COLO668 (cell line): ENCODE measurements at regions not wholly inside any gene's neighbourhood (a gene's known extent, or its start where the extent isn't known, plus 50 kb on each side); places are given as distances from the start of the nearest gene placed in this dataset.
"Not testable (repeated sequence)": the region's sequence is repeated elsewhere in the genome, so short reads cannot be mapped to it uniquely, and the experiment has no call there.

ENCODE experiments used
- DNase-seq: peaks from one replicate; lab custom pipeline; 2025; ENCODE audit not compliant: unreplicated experiment; lab: John Stamatoyannopoulos, UW

DNA sequence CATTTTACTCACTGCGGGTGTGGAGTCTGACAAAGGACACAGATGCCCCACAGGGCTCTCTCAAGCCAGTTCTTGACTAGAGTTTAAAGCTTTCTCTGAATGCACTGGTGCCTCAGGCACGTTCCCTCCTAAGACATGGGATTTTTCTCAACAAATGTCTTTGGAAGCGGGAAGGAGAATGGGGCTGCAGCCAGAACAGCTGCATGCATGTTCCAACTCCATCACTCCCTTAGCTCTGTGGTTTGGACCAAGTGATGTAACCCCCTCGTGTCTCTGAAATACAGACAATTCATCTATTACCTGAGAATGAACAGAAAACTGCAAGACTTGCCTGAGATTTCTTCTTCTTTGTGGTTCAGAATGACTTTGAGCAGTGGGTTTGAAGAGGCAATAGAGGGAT lies 141.7 kb upstream of the SERPINE2 start:
- no peak for DNase-seq

DNA sequence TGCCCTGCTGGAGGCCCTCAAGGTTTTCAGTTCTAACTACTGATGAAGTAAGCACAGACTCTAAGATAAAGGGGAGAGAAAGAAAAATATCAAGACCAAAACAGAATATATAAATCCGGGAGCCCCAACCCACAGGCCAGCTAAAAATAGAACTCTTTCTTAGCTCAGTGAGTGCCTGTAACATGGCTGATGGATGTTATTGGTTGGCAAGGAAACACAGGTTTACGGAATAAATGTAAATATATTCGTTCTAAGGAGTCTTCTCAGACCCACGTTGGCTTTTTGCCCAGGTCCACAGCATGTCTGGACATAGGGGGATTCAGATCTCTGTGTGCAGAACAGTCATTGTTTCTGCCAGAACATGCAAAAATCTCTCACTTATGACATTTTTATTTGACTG lies 139.0 kb upstream of the SERPINE2 start:
- DNase-seq: no peak

- no peak for DNase-seq
These were observed 136.5 kb upstream of the SERPINE2 start for GRCh38 chr2:224175538-224175937.

GRCh38 chr2:224174990-224175389 lies 135.9 kb upstream of the SERPINE2 start:
- DNase-seq: no peak

- DNase-seq: no peak
These were observed 135.4 kb upstream of the SERPINE2 start for GRCh38 chr2:224174521-224174920.

DNA sequence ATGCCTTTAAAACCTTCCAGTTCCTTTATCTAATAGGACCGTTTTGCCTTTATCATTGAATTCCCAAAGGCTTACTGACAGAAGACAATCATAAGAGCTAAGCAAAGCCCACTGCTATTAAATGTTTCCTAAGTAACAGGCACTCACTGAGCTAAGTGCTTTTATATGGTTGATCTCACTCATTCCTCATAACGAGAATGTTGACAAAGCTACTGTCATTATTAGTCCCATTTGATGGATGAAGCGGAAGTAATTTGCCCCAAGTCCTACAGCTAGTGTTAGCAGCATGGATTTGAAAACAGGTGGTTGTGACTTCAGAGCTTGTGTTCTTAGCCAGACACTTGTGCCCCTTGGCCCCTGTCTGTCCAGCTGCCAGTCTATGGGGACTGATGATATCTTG lies 134.8 kb upstream of the SERPINE2 start:
- no peak for DNase-seq

DNA sequence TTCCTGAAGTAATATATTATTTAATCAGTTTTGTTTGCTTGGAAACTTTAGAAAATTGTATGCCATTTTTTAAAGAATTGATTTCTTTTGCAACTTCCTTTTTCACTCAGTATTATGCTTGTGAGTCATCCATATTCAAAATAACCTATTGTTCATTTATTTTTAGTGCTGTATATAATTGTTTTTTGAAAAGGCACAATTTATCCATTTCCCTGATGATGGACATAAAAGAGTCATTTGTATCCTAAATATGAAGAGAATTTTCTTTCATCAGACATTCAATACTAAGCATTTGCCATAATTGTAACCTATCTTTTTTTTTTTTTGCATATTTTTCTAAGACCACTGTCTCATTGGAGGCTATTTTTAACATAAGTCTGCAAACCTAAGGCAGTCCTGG lies 134.1 kb upstream of the SERPINE2 start:
- DNase-seq: no peak

GRCh38 chr2:224171226-224171625 lies 132.1 kb upstream of the SERPINE2 start:
- DNase-seq: no peak

DNA sequence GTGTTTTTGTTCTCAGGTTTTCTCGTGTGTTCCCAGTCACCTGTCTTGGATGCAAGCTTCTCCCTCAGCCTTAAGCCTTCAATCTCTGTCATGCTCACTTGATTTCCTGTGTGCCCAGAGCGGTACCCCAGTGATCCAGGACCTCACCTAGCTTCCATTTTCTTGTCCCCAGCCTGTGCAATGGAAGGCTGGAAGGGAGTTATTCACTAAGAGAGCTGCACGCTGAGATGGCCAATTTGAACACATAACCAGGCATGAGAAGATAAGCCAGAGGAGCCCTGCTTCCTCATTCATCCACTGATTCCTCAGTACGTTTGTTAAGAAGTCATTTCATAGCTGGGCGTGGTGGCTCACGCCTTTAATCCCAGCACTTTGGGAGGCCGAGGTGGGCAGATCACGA lies 130.8 kb upstream of the SERPINE2 start:
- no peak for DNase-seq

DNA sequence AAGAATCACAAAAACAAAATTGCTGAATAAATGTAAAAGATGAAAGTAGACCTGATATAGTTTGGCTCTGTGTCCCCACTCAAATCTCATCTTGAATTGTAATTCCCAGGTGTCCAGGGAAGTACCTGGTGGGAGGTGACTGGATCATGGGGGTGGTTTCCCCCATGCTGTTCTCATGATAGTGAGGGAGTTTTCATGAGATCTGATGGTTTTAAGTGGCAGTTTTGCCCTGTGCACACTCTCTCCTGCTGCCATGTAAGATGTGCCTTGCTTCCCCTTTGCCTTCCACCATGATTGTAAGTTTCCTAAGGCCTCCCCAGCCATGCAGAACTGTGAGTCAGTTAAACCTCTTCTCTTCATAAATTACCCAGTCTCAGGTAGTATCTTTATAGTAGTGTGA lies 128.7 kb upstream of the SERPINE2 start:
- DNase-seq: not testable (repeated sequence)

- no peak for DNase-seq
These were observed 127.6 kb upstream of the SERPINE2 start for GRCh38 chr2:224166654-224167053.

DNA sequence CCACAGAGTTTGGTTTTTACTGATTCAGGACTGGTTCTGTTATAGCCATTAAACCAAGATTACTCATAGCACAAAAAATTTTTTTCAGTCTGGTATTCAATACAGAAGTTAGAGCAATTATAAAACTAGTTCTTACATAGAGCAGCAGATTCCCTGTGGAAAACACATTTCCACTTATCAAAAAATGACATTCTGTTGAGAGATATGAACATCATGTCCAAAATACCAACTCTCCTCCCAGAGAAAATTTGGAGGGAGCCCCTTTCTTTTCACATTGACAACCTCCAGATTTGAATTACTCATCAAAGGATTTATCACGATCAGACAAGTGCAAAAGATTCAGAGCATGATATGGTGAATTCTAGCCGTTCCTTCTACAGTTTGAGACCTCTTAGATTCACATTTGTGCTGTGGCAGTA lies 126.8 kb upstream of the SERPINE2 start:
- DNase-seq: no peak

GRCh38 chr2:224163566-224164307 lies 124.7 kb upstream of the SERPINE2 start:
- DNase-seq: no peak

GRCh38 chr2:224162122-224162521 lies 123.0 kb upstream of the SERPINE2 start:
- no peak for DNase-seq

DNA sequence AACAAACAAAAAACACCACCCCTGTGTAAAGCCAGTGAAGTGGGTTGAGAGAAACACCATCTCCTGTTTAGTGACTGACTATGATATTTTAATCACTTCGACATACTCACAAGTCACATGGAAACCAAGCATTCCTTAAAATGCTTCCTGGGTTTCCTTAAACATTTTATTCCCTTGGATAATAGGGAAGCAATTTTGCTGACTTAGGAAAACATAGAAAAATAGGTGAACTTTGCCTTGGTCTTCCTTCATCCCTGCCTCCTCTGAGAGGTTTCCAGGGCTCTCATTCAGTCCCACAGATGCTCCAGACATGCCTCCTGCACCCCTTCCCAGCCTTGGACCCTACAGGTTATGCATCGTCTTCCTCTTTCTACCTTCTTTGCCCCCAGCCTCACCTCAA lies 122.6 kb upstream of the SERPINE2 start:
- no peak for DNase-seq

- DNase-seq: no peak
These were observed 121.8 kb upstream of the SERPINE2 start for GRCh38 chr2:224160917-224161316.

DNA sequence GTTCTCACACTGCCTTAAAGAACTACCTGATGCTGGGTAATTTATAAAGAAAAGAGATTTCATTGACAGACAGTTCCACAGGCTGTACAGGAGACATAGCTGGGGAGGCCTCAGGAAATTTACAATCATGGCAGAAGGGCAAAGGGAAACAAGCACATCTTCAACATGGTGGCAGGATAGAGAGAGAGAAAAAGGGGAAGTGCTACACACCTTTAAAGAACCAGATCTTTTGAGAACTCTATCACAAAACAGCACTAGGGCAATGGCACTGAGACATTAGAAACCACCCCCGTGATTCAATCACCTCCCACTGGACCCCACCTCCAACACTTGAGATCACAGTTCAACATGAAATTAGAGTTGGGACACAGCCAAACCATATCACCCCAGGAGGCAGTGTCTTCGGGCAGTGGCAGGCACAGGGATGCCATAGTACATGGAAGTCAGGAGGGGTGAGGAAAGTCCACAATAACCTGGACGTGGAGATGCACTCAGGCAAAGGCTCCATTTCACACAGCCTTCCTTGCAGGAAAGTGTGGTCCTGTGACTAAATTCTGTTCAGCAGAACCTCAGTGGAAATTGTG lies 120.4 kb upstream of the SERPINE2 start:
- no peak for DNase-seq

DNA sequence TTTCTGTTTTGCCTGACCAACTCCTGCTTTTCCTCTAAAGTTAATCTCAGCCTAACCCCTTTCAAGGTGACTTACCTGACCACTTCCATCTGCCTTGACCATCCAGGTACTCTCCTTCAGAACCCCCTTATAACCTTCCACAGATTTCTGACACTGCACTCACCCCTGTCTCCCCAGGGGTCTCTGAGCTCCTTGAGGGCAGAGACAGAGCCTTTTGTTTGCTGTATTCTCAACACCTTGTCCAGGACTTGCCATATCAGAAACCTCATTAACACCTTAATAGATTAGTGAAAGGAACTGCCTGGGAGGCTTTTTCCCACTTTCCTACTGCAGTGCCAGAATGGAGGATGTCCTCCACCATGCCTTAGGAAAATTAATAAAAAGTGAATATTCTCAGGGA lies 119.7 kb upstream of the SERPINE2 start:
- no peak for DNase-seq

- no peak for DNase-seq
These were observed 119.0 kb upstream of the SERPINE2 start for GRCh38 chr2:224158061-224158460.

DNA sequence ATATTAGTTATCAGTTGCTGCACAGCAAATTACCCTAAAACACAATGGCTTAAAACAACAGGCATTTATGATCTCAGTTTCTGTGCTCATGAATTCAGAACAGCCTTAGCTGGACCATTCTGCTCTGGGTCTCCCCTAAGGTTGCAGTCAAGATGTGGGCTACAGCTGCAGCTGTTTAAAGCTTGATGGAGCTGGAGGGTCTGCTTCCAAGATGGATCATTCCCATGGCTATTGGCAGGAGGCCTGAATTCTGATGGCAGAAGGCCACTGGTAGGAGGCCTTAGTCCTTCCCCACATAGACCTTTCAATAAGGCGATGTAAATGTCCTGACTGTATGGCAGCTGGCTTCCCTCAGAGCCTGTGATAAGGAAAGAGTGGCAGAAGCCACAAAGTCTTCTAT lies 118.6 kb upstream of the SERPINE2 start:
- no peak for DNase-seq

DNA sequence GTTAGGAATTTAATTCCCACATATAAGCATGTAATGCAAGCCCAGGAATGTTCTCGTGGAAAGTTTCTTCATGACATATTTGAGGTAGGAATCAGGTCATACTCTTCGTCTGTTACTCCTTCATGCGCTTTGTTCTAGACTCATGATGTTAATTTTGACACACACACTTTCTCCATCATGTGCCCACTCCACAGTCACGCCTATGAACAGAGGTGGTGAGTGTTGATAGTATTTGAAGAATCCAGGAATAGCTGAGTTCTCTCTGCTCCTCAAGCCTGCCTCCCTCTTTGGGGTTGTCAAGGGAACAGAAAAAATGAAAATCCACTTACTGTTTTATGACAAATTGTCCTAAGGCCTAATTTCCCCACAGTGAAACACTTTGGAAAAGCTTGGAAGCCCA lies 117.3 kb upstream of the SERPINE2 start:
- DNase-seq: no peak

DNA sequence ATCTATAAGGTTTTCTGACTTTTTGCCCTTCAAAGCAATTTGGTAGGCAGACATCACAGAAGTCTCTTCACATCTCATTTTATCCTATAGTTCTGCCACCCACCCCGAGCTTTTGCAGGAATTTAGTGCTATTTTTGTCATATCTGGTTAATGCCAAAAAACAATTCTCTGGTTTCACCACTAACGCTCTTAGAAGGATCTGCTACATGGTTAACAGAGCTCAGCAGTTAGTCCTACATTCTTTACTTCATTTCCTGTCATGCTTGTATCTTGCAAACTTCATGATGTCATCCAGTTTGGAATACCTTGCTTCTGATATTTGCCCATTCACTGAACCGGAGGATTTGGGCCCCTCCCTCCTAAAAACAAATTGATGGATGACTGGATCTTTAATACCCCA lies 116.8 kb upstream of the SERPINE2 start:
- no peak for DNase-seq

DNA sequence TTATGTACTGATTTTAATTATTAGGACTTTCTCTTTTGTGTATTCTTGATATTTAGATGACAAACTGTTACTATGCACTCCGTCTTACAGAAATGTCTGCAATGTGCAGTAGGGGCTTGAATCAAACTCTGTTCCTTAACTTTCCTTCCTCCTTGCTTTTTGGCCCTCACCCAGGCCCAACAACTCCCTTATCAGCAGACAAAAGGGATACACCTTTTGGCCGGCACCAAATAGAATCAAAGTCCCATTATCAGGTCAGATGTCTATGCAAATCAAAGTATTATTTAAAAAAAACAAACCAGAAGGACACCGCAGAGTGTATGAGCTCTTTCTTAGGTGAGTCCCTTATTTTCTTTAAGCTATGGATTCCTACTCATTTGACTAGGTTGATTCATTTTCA lies 116.3 kb upstream of the SERPINE2 start:
- no peak for DNase-seq
